ELR (cell line): ENCODE measurements at regions not wholly inside any gene's neighbourhood (a gene's known extent, or its start where the extent isn't known, plus 50 kb on each side); places are given as distances from the start of the nearest gene placed in this dataset.

Experiments
- DNase-seq: peaks from one replicate; pipeline ENCODE4 v3.0.0-alpha.2; 2015; ENCODE audit warnings: low read depth

DNA sequence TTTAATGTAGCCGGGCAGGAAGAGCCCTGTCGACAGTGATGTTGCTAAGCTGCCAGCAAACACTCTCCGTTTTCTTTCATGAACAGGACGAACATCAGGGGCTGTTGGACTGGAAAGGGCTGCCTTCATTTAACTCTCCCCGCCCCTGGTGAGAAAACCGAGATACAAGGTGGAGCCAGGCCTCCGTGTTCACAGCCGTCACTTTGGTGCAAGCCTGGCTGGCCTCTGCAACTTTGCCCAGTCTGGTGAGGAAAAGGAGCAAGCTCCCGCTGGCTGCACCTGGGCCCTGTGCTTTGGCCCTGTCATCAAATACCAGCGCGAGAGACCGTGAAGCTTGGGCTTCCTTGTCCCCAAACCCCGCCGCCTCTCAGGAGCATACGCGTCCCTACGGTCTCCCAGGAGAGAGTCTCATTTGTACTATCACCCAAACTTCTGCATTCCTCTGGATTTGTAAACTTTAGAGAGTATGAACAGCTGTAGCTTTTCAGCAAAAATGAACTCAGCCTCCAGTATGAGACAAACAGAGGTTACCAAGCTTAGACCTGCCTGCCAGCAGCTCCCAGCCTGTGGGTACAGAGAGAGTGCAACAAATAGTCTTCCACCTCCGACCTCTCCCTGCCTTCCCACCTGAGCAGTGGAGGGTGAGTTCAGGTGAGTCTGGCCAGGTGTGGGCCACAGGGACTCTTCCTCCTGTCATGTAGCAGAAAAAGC lies 445.3 kb upstream of the MGMT start:
- no peak for DNase-seq

GRCh38 chr10:129023082-129023481 lies 444.0 kb upstream of the MGMT start:
- no peak for DNase-seq

GRCh38 chr10:129024046-129024445 lies 443.0 kb upstream of the MGMT start:
- no peak for DNase-seq

DNA sequence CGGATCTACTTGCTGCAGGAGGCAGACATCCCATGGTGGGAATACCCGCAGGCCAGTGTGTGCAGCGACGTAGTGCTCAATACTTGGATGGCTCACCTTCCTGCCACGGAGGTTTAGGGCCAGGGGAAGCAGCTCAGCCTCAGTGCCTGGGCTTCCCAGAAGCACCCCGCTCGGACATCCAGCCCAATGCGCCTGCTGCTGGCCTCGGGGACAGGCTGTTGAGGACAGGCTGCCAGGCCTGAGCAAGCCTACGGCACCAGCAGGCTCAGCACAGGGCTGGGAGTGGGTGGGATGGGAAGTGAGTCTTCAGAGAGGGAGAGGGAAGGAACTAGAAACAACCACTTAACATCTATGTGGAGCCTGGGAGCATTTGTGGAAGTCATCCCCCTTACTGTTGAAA lies 441.3 kb upstream of the MGMT start:
- DNase-seq: no peak

GRCh38 chr10:129027906-129028305 lies 439.1 kb upstream of the MGMT start:
- no peak for DNase-seq

- no peak for DNase-seq
These were observed 438.6 kb upstream of the MGMT start for GRCh38 chr10:129028451-129028850.

- DNase-seq: no peak
These were observed 438.0 kb upstream of the MGMT start for GRCh38 chr10:129029051-129029450.

GRCh38 chr10:129029851-129030602 lies 437.0 kb upstream of the MGMT start:
- DNase-seq: no peak

DNA sequence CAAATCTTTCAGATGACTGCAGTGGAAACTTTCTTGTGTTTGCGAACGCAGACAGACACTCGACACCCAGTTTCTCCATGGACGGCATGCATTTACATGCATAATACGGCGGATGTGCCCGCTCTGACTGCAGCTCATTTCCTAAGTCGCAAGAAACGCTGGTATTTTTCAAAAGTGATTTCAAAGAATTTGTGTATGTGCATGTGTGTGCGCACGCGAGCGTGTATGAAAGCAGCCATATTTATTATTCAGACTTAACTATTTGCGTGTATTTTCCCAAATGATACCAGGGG lies 436.5 kb upstream of the MGMT start:
- no peak for DNase-seq

DNA sequence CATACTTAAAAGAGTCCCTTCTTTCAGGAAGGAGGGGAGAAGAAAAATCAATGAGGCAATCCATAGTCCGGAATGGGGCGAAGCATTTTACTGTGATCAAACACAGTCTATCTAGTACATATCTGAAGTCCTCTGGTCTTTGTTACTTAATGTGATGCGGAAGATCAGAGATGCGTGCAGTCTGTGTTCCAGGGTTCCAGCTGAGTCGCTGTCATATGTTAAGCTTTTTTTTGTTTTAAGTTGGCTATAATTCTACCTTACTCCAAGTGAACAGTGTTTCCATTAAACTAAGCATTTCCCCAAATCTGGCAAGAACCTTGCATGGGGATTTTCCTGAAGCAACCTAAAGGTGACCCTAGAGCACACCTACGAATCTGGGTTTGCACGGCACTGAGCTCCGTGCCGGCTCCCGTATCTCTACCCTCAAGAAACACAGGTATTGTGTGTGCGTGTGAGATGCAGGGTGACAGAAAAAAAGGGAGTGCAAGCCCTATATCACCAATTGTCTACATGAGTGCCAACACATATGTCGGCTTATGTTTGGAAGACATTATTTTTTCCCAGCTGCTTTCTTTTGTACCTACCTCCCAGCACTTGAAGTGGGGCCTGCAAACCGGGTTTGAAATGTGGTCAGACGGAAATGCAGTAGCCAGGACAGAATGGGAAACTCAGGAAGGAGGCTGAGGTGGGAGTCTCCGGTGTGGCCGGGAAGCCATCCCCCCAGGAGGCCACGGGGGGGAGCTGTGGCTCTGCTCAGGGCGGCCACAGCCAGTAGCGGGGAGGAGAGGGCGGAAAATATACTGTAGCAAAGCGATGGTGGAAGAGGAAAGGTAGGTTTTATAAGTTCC lies 435.8 kb upstream of the MGMT start:
- DNase-seq: peak; percentile 2

- DNase-seq: no peak
These were observed 435.2 kb upstream of the MGMT start for GRCh38 chr10:129031844-129032150.

DNA sequence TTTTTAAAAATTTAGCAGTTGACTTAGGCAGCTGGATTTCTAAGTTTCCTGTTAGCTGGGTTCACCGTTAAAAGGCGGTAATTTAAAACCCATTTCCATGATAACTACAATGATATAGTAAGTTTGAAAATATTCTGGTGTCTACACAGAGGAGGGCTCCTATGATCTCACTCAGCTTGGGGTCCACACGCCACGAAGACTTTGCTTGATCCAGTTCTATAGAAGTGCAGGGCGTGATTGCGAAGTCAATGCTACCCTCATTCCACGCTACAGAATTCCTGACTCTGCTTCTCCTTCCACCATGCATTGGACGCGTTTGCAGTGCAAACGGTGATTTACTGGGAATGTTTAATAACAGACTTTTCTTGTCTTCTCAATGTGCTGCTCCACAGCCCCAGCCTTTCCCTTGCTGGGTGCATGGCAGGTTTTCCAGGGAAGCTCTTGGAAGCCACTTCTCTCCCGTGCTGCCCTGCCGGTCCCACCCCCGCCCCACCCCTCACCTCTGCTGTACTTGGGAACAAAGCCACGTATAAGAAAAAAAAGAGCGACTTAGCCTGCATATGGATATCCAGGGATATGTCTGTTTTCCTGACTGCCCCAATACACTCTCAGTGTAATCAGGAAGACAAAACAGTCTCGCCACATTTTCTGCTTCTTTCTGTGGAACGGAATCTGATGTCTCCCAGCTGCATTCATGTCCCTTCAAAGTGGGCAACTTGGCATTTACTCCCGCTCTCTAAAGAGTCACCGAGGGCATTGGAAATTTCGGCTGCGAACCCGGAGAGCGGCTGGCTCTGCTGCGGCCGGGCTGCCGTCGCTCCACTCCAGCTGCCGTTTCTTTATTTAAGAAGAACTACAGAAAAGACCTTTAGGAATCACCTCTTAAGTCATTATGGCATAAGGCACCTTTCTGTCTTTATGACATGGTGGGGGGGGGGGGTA lies 434.4 kb upstream of the MGMT start:
- no peak for DNase-seq

DNA sequence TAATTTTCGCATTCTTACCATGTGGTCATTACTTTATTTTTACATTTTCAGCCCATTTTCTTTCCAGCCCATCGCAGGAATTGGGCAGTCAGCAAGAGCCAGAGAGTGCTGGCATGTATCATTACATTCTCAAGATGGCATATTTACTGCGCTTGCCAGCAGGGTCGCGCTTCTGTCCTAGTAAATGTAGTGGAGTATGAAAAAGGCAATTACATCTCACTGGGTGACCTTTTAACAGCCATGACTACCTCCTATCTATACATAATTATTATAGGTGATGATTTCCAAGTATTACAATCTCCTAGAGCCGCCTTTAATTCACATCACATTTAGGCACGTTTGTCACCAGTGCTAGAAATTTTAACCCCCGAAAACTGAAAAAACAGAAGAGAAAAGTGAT lies 433.7 kb upstream of the MGMT start:
- no peak for DNase-seq

- no peak for DNase-seq
These were observed 433.2 kb upstream of the MGMT start for GRCh38 chr10:129033790-129034272.

GRCh38 chr10:129035052-129035827 lies 431.8 kb upstream of the MGMT start:
- no peak for DNase-seq

GRCh38 chr10:129038522-129038921 lies 428.5 kb upstream of the MGMT start:
- DNase-seq: no peak

- no peak for DNase-seq
These were observed 427.4 kb upstream of the MGMT start for GRCh38 chr10:129039406-129040370.

- no peak for DNase-seq
These were observed 426.7 kb upstream of the MGMT start for GRCh38 chr10:129040377-129040776.

- no peak for DNase-seq
These were observed 425.1 kb upstream of the MGMT start for GRCh38 chr10:129041916-129042315.
